Memory B cell (primary cell): ENCODE measurements at regions not wholly inside any gene's neighbourhood (a gene's known extent, or its start where the extent isn't known, plus 50 kb on each side); places are given as distances from the start of the nearest gene placed in this dataset.
"Not testable (repeated sequence)": the region's sequence is repeated elsewhere in the genome, so short reads cannot be mapped to it uniquely, and the experiment has no call there.

ENCODE experiments used
- ATAC-seq: fragments of 150-1000 bp; cut with Tn5 transposase; 2 replicates; pipeline ENCODE4 v1.10.0; 2021; ENCODE audit warnings: low read depth, mild to moderate bottlenecking, moderate library complexity
- DNase-seq, 2 donors: peaks; one replicate each; pipeline ENCODE4 v3.0.0; 2022; ENCODE audit warnings: low spot score in 2 of 2
- H3K27ac Mint-ChIP-seq: one replicate; pipeline ENCODE4 v1.8.0; 2022; ENCODE audit warnings: mild to moderate bottlenecking, moderate library complexity, mixed read lengths
- H3K27me3 Mint-ChIP-seq: one replicate; pipeline ENCODE4 v1.8.0; 2022; ENCODE audit warnings: mixed read lengths
- H3K36me3 Mint-ChIP-seq: one replicate; pipeline ENCODE4 v1.8.0; 2022; ENCODE audit warnings: mild to moderate bottlenecking, mixed read lengths
- H3K4me1 Mint-ChIP-seq: one replicate; pipeline ENCODE4 v1.8.0; 2022; ENCODE audit warnings: mixed read lengths
- H3K4me3 Mint-ChIP-seq: one replicate; pipeline ENCODE4 v1.8.0; 2022; ENCODE audit warnings: mild to moderate bottlenecking, moderate library complexity, mixed read lengths
- H3K9me3 Mint-ChIP-seq: one replicate; pipeline ENCODE4 v1.8.0; 2022; ENCODE audit warnings: mixed read lengths

- peaks cover 14% of the 10 kb centered on the region for H3K27me3 Mint-ChIP-seq
- H3K4me3 Mint-ChIP-seq: no peak overlapping the region
- DNase-seq: peak in 1 of 2 donors; percentile 5
- H3K27ac Mint-ChIP-seq: no peak overlapping the region
- H3K36me3 Mint-ChIP-seq: no peaks in the 10 kb centered on the region
- ATAC-seq: no peak
- H3K9me3 Mint-ChIP-seq: no peaks in the 10 kb centered on the region
- H3K4me1 Mint-ChIP-seq: no peaks in the 10 kb centered on the region
Observed at GRCh38 chr5:1726469-1726865, 73.2 kb downstream of the MRPL36 start.

DNA sequence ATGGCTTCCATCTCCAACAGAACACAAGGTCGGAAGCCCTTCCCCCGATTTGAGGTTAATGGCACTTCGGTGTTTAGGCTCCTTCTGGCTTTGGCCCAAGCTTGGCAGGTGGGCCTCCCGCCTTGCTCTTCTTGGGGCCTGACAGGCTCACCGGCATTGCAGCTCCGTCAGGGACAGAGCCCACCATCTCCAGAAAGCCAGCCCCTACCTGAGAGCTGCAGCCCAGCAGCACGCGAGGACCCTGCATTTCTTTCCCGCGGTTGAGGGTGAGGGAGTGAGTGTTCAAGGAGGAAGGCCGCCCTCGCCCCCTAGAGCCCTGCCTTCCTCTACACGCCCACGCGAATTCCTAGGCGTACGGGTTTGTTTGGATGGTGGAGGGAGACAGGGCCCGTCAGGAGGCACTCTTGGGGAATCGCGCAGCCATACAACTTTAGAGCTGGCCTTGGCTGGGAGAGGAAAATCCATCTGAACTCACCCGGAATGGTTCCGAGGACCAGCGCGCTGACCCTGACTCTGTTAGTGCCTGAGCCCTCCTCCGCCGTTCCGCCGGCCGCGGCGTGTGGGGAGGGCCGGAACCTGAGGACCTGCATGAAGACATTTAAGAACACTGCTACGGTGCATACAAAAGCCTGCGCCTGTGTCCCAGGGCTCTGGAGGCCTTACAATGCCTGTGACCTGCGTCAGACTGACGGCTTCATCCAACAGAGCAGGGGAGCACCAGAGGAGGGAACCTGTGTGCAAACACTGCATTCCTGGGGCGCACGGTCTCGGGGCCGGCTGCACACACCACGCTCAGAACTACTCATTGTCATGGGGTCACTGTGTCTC, 73.8 kb downstream of the MRPL36 start:
- Mint-ChIP-seq H3K36me3 (no peaks in the 10 kb centered on the region), H3K27ac (no peak overlapping the region), H3K4me3 (no peak overlapping the region), H3K4me1 (no peaks in the 10 kb centered on the region), H3K9me3 (no peaks in the 10 kb centered on the region), H3K27me3 (peaks cover 14% of the 10 kb centered on the region)
- ATAC-seq (no peak), DNase-seq (peak in 1 of 2 donors; percentile 5)

- Mint-ChIP-seq H3K36me3 (no peaks in the 10 kb centered on the region), H3K9me3 (no peaks in the 10 kb centered on the region), H3K27ac (no peak overlapping the region), H3K4me1 (no peaks in the 10 kb centered on the region), H3K27me3 (peaks cover 12% of the 10 kb centered on the region), H3K4me3 (no peak overlapping the region)
- DNase-seq (no peak), ATAC-seq (no peak)
Observed at GRCh38 chr5:1724822-1725602, 74.6 kb downstream of the MRPL36 start.

DNA sequence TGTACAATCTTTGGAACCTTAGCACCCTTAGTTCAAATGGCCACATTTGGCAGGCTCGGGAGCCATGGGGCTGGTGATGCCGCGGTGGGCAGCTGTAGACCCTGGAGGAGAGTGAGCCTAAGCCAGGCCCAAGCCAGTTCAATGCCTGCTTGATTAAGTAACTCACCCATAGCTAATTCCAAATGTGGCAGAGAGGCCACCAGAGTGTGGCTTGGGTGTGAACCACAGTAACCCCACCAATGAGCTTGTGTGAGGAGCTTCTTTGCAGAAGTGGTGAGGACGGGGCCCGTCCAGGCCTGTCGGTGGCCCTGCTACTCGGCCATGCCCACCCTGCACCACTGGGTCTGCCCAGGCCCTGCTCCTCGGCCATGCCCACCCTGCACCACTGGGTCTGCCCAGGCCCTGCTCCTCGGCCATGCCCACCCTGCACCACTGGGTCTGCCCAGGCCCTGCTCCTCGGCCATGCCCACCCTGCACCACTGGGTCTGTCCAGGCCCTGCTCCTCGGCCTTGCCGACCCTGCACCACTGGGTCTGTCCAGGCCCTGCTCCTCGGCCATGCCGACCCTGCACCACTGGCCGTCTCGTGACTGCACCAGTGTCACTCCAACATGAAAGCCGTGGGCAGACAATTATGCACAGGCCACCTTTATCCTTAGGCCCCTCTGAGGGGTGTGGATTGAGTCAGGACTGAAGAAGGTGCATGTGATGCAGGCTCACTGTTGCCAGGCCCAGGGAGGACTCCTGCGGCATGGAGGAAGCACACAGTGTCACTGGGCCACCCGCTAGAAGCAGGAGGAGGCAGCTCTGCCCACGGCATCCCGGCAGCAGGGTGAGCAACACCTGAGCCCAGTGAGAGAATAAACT, 75.4 kb downstream of the MRPL36 start:
- Mint-ChIP-seq H3K9me3 (peaks cover 7% of the 10 kb centered on the region), H3K4me1 (no peaks in the 10 kb centered on the region), H3K27me3 (peaks cover 12% of the 10 kb centered on the region), H3K27ac (no peak overlapping the region), H3K4me3 (no peak overlapping the region), H3K36me3 (peaks cover 2% of the 10 kb centered on the region)
- ATAC-seq (no peak), DNase-seq (no peak)

DNA sequence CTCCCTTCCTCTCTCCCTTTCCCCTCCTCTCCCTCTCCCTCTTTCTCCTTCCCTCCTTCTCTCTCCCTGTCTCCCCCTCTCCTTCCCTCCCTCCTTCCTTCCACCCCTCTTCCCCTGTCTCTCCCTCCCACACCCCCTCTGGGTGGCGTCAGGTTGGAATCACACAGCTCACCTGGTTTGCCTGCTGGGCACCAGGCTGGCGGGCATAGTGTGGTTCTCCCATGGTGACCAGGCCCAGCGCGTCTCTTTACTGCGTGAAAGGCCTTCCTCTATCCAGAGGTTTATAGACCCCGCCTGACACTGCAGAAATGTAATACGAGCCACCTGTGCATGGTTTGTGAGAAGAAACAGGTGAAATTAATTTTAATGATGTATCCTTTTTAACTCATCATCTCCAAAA, 76.2 kb downstream of the MRPL36 start:
- H3K4me1 Mint-ChIP-seq: no peaks in the 10 kb centered on the region
- H3K4me3 Mint-ChIP-seq: no peak overlapping the region
- peaks cover 12% of the 10 kb centered on the region for H3K27me3 Mint-ChIP-seq
- H3K36me3 Mint-ChIP-seq: peaks cover 2% of the 10 kb centered on the region
- peaks cover 12% of the 10 kb centered on the region for H3K9me3 Mint-ChIP-seq
- no peak overlapping the region for H3K27ac Mint-ChIP-seq
- no peak for DNase-seq
- no peak for ATAC-seq

- peaks cover 16% of the 10 kb centered on the region for H3K9me3 Mint-ChIP-seq
- peaks cover 2% of the 10 kb centered on the region for H3K36me3 Mint-ChIP-seq
- H3K4me1 Mint-ChIP-seq: no peaks in the 10 kb centered on the region
- H3K27ac Mint-ChIP-seq: no peak overlapping the region
- peaks cover 12% of the 10 kb centered on the region for H3K27me3 Mint-ChIP-seq
- DNase-seq (no peak), ATAC-seq (no peak)
- H3K4me3 Mint-ChIP-seq: no peak overlapping the region
Observed at GRCh38 chr5:1722877-1723276, 76.8 kb downstream of the MRPL36 start.

DNA sequence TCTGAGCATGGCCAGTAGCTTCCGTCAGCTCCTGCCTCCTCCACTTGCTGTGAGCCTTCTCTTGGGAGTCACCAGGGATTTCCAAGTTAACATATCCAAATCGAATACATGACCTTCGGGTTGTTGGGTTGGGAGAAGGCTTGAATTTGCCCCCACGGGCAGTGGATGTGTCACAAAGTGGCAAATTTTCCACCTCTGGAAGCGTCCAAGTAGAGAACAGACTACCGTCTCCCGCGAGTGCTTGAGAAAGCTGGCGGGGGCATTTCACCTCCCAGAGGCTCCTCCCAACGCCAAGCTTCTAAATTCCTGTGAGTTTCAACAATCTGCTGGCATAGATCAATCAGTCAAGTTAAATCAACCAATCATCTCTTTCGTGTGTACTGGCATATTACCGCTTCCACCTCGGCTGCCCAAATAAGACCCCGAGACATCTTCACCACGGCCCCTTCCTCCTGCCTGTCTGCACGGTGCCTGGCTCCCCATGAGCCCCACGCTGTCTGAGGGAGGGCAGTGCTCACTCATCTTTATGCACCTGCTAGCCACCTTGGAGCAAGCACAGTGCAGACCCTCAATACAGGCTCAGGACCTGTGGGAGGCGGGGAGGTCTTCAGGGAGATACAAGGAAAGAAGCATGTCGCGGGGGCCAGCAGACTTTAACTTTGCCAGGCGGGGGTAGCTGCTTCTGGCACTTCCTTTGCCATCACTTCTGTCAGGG, 79.1 kb downstream of the MRPL36 start:
- no peak overlapping the region for H3K27ac Mint-ChIP-seq
- H3K4me3 Mint-ChIP-seq: no peak overlapping the region
- H3K36me3 Mint-ChIP-seq: peaks cover 2% of the 10 kb centered on the region
- DNase-seq (no peak), ATAC-seq (no peak)
- peaks cover 16% of the 10 kb centered on the region for H3K9me3 Mint-ChIP-seq
- no peaks in the 10 kb centered on the region for H3K4me1 Mint-ChIP-seq
- H3K27me3 Mint-ChIP-seq: peaks cover 7% of the 10 kb centered on the region

DNA sequence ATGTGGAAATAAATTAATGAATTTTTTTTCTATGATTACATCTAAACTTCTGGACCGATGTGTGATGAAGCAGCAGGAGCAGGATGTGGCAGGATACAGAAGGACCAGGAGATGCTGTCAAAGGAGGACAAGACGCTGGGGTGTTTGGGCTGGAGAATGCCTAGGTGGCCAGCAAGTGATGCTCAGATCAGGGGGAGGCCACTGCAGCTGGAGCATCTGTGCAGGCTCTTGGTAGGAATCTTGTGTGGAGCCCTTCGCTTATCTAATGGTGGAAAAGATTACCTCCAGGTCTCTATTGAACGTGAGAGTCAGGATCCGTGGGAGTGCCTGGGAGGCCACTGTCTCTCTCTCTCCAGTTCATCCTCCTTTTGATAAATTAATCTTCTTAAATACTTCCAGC, 79.8 kb downstream of the MRPL36 start:
- Mint-ChIP-seq H3K27me3 (peaks cover 7% of the 10 kb centered on the region), H3K4me1 (no peaks in the 10 kb centered on the region), H3K27ac (no peak overlapping the region), H3K4me3 (no peak overlapping the region), H3K9me3 (peaks cover 16% of the 10 kb centered on the region), H3K36me3 (peaks cover 2% of the 10 kb centered on the region)
- no peak for DNase-seq
- no peak for ATAC-seq

DNA sequence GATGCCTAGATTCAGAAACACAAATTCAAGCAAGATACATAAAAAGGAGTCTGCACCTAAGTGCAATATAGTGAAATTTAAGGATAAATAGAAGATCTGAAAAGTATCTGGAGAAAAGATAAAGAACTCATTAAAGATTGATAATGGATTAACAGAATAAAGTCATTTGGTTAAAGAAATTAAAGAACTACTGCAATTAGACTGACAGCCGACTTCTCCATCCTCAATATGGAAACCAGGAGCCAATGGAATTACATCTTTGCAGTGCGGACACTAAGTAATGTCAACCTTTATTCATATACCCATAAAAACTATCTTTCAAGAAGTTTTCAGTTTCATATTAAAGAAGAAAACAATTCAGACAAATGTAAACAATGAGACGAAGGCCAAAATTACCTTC, 81.0 kb downstream of the MRPL36 start:
- Mint-ChIP-seq H3K4me1 (no peaks in the 10 kb centered on the region), H3K9me3 (peaks cover 16% of the 10 kb centered on the region), H3K36me3 (peaks cover 2% of the 10 kb centered on the region), H3K27ac (no peak overlapping the region), H3K27me3 (peaks cover 7% of the 10 kb centered on the region), H3K4me3 (no peak overlapping the region)
- DNase-seq (no peak), ATAC-seq (no peak)

- H3K27ac Mint-ChIP-seq, ATAC-seq, H3K4me3 Mint-ChIP-seq, H3K9me3 Mint-ChIP-seq, H3K4me1 Mint-ChIP-seq, H3K36me3 Mint-ChIP-seq, DNase-seq: not testable (repeated sequence)
- H3K27me3 Mint-ChIP-seq: peaks cover 28% of the 10 kb centered on the region
Observed at GRCh38 chr5:1710091-1710490, 89.5 kb downstream of the MRPL36 start.

DNA sequence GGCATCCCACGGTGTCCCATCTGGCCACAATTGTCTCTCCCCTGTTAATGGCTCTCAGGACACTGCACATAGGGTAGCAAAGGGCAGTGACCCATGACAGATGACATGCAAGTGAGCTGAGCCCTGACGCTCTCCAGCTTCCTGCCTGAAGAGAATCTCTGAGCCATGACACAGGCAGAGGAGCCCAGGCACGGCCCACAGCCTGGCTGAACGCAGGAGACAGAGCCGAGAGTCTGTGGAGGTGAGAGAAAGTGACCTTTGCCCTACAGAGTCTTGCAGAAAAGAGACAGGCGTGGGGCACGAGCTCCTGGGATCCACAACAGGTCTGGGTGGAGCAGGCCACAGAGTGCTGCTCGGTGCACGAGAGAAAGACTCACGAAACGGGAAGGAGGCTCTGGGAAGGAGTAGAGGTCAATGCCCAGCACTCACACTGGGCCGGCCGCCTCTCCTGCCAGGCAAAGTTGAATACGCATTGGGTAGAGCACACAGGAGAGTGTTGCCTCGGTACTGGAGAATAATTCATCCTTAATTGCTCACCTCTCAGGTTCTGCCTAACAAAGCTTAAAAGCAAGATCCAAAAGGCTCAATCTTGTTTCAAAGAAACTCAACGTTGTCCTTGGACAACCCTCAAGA, 90.3 kb downstream of the MRPL36 start:
- Mint-ChIP-seq H3K27me3 (peaks cover 29% of the 10 kb centered on the region), H3K27ac (no peak overlapping the region), H3K4me3 (peak overlapping the region; percentile 2), H3K9me3 (peaks cover 1% of the 10 kb centered on the region), H3K4me1 (peaks cover 4% of the 10 kb centered on the region), H3K36me3 (no peaks in the 10 kb centered on the region)
- DNase-seq (no peak), ATAC-seq (no peak)

- Mint-ChIP-seq H3K27ac (no peak overlapping the region), H3K9me3 (peaks cover 1% of the 10 kb centered on the region), H3K36me3 (no peaks in the 10 kb centered on the region), H3K27me3 (peaks cover 29% of the 10 kb centered on the region), H3K4me3 (no peak overlapping the region), H3K4me1 (peaks cover 4% of the 10 kb centered on the region)
- DNase-seq: no peak
- no peak for ATAC-seq
Observed at GRCh38 chr5:1708592-1709141, 91.0 kb downstream of the MRPL36 start.

GRCh38 chr5:1707467-1707866, 92.2 kb downstream of the MRPL36 start:
- no peak for DNase-seq
- no peak overlapping the region for H3K27ac Mint-ChIP-seq
- H3K27me3 Mint-ChIP-seq: peaks cover 35% of the 10 kb centered on the region

More at GRCh38 chr5:1707467-1707866, 92.2 kb downstream of the MRPL36 start:
- Mint-ChIP-seq H3K4me3 (no peak overlapping the region), H3K4me1 (peaks cover 4% of the 10 kb centered on the region), H3K36me3 (no peaks in the 10 kb centered on the region), H3K9me3 (no peaks in the 10 kb centered on the region)
- no peak for ATAC-seq
